Lower leg skin (tissue), 4 donors: ENCODE measurements at regions not wholly inside any gene's neighbourhood (a gene's known extent, or its start where the extent isn't known, plus 50 kb on each side); places are given as distances from the start of the nearest gene placed in this dataset.

ENCODE experiments used
- DNase-seq, 2 donors: peaks; one replicate each; pipeline ENCODE4 v3.0.0-alpha.2; 2019; ENCODE audit warnings: low spot score in 2 of 2
- H3K4me3 ChIP-seq: fragments of 200-600 bp; sonication (generic); 2 replicates; pipeline ENCODE4 v1.5.1; 2017; ENCODE audit warnings: mild to moderate bottlenecking, low read depth; ENCODE audit not compliant: poor library complexity, severe bottlenecking
- POLR2A ChIP-seq, 2 donors: fragments of 450-650 bp; IDR thresholded peaks; one replicate each; pipeline ENCODE4 v1.6.1; 2016 to 2017; ENCODE audit warnings: antibody characterized with exemption in 2 of 2, mild to moderate bottlenecking in 1 of 2, moderate library complexity in 1 of 2
- WGBS, 2 donors: methylation state at CpG; one replicate each; pipeline ENCODE4 v1.1.5; 2018; 5-methylcytosine and 5-hydroxymethylcytosine counted together
- intact Hi-C: fragments of 100-400 bp; cut with DNase I; formaldehyde crosslinking; loops from one replicate; pipeline ENCODE4 v1.15.0; 2023; ENCODE audit warnings: low total_unique reads
- TF ChIP-seq, protein P1 (sequence below), 3 donors: fragments of 450-650 bp; IDR thresholded peaks; one replicate each; pipeline ENCODE4 v1.5.1; 2016; ENCODE audit warnings: antibody characterized with exemption in 3 of 3, mild to moderate bottlenecking in 3 of 3, moderate library complexity in 2 of 3

DNA sequence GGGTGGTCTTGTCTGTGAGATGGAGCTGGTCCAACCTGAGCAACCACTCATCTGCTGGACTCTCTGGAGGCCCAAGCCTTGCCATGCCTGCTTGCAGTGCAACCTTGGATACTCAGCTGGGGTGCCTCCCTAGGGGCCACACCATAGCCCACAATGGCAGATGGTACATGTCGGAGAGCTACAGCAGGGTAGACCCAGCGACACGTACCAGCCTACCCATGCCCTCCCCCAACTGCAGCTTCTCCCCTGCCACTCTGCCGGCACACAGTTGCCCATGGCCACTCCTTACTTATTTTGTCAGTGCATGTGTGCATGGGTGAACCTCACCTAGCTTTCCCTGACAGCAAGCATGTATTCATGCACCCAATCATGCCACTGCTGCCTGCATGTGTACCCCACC is 690.9 kb downstream of the CCDC85A start:
- WGBS, 2 donors: 100% methylated on average over 4 of the region's 4 CpGs
- intact Hi-C loops: no loop called here
- no peak for TF ChIP-seq POLR2A (IDR thresholded peaks at IDR 0.05)
- TF ChIP-seq, protein P1, sequence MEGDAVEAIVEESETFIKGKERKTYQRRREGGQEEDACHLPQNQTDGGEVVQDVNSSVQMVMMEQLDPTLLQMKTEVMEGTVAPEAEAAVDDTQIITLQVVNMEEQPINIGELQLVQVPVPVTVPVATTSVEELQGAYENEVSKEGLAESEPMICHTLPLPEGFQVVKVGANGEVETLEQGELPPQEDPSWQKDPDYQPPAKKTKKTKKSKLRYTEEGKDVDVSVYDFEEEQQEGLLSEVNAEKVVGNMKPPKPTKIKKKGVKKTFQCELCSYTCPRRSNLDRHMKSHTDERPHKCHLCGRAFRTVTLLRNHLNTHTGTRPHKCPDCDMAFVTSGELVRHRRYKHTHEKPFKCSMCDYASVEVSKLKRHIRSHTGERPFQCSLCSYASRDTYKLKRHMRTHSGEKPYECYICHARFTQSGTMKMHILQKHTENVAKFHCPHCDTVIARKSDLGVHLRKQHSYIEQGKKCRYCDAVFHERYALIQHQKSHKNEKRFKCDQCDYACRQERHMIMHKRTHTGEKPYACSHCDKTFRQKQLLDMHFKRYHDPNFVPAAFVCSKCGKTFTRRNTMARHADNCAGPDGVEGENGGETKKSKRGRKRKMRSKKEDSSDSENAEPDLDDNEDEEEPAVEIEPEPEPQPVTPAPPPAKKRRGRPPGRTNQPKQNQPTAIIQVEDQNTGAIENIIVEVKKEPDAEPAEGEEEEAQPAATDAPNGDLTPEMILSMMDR (IDR thresholded peaks at IDR 0.05): no peak
- no peak for DNase-seq
- H3K4me3 ChIP-seq: no peak overlapping the region

DNA sequence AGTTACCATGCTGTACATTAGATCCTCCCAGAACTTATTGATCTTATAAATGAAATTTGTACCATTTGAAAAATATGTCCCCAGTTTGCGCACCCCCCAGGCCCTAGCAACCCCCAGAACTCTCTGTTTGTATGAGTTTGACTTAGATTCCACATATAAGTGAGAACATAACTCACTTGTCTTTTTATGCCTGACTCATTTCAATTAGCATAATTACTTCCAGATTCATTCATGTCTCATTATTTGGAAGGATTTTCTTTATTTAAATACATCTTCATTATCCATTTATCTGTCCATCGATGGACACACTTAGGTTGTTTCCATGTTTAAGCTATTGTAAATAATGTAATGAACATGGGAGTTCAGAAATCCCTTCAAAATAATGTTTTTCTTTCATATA is 705.9 kb downstream of the CCDC85A start:
- no peak for DNase-seq
- H3K4me3 ChIP-seq: no peak overlapping the region
- TF ChIP-seq POLR2A (IDR thresholded peaks at IDR 0.05): no peak
- TF ChIP-seq, protein P1 (IDR thresholded peaks at IDR 0.05): no peak

DNA sequence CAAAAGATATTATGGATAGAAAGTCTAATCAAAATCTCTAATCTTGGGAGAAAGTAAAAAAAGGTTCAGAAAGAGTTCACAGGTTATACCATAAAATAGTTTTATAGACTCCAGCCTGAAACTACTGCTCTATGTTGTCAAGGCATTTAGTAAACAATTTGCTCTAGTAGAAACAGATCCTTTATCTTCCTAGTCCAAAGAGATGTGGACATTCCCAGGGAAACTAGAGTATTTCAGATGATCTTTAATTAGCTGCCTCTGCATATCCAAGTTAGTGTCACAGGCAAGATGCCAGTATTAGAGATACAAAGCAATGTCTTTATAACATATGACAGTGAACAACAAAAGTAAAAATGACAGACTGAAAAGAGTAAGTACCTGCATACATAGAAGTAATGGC is 708.6 kb downstream of the CCDC85A start:
- no peak for DNase-seq
- intact Hi-C loops: no loop called here
- no peak overlapping the region for H3K4me3 ChIP-seq
- no peak for TF ChIP-seq POLR2A (IDR thresholded peaks at IDR 0.05)
- TF ChIP-seq, protein P1 (IDR thresholded peaks at IDR 0.05): no peak

More for the DNA sequence above, 705.9 kb downstream of the CCDC85A start:
- WGBS, 2 donors: 60 to 70% methylated on average over 2 of the region's 2 CpGs
- intact Hi-C loops: no loop called here

DNA sequence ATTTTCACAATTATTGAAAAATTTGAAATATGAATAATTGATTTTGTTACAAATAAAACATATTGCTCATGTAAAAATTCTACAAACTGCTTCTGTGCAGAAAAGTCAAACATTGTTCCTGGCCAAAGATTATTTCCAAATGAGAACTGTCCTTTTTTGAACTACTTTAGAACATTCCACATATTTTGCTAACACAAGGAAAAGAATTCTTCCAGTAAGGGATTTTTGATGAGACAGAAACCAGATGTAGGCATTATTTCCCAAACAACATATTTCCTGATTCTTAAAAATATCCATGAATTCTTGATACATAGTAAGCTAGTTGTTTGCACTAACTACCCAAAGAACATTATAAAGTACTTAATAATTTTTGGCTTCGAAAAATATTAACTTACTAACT is 715.2 kb downstream of the CCDC85A start:
- H3K4me3 ChIP-seq: no peak overlapping the region
- TF ChIP-seq, protein P1 (IDR thresholded peaks at IDR 0.05): no peak
- TF ChIP-seq POLR2A (IDR thresholded peaks at IDR 0.05): no peak
- DNase-seq: no peak
- intact Hi-C loops: no loop called here
- 85 to 92% methylated on average over 1 of the region's 1 CpG for WGBS, 2 donors

DNA sequence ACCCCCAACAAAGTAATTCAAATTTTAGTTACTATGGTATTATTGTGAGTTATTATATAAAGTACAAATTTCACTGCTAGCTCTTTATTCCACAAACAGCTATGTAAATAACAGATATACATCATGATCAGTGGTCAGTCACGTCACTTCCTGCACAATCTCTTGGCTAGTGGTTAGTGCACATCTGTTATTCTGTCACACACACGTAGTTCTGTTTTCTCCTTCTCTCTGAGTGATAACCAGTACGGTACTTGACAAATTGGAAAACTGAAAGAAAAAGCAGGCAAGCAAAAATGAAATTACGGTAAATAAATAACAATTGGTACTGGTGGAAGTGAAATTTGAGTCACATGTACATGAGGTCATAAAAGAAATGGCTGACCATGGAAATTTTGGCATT is 728.7 kb downstream of the CCDC85A start:
- no peak for TF ChIP-seq POLR2A (IDR thresholded peaks at IDR 0.05)
- TF ChIP-seq, protein P1 (IDR thresholded peaks at IDR 0.05): no peak
- no peak for DNase-seq
- intact Hi-C loops: no loop called here
- 66 to 77% methylated on average over 4 of the region's 4 CpGs for WGBS, 2 donors
- no peak overlapping the region for H3K4me3 ChIP-seq

DNA sequence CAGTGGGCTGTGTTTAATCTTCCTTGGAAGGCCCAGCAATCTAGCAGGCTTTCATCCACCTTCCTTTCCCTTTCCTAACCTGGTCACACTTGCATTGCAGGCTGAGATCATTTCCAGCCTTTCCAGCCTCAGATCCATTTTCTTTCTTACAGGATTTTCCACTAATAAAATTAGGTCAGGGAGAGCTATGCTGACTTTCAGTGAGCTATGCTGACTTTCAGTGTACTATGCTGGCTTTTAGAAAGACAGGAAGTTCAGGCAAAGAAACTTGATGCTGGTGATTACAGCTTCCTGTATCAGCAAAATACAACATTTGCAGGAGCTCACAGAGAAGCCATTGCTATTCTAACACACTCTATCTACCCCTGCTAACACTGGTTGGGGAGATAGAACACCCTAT is 735.0 kb downstream of the CCDC85A start:
- DNase-seq: no peak
- intact Hi-C loops: no loop called here
- TF ChIP-seq, protein P1 (IDR thresholded peaks at IDR 0.05): no peak
- no peak for TF ChIP-seq POLR2A (IDR thresholded peaks at IDR 0.05)
- H3K4me3 ChIP-seq: no peak overlapping the region
